ENCODE measurements at regions not wholly inside any gene's neighbourhood (a gene's known extent, or its start where the extent isn't known, plus 50 kb on each side); places are given as distances from the start of the nearest gene placed in this dataset.

GRCh38 chr12:107431942-107432341, 253.7 kb upstream of the PWP1 start:
- Histone ChIP-seq H3K9me3 (ENCODE audit: control insufficient read depth, low read depth, low read length) (no peaks in the 10 kb centered on the region), H3K79me2 (ENCODE audit: insufficient read depth, low read length) (no peaks in the 10 kb centered on the region), H3K4me1 (ENCODE audit: insufficient read depth, low read length) (0 out of 2 replicates have a peak, but pooled peaks cover 2% of the 10 kb centered on the region), H3K23ac (ENCODE audit: insufficient read length, low read depth, low read length) (no peak overlapping the region), H4K5ac (ENCODE audit: insufficient read length, low read depth, low read length) (no peak overlapping the region), H3K56ac (ENCODE audit: insufficient read length, low read depth, low read length) (no peak overlapping the region), H2AK5ac (ENCODE audit: insufficient read length, low read length) (no peak overlapping the region), H3K4me2 (ENCODE audit: insufficient read depth, insufficient read length, low read length) (no peak overlapping the region), H3T11ph (ENCODE audit: low read length) (no peak overlapping the region), H2BK15ac (ENCODE audit: low read depth, low read length) (no peak overlapping the region), H4K8ac (replicated peaks; ENCODE audit: insufficient read length, low read depth, low read length) (no peak overlapping the region), H4K91ac (ENCODE audit: insufficient read length, low read depth, low read length) (no peak overlapping the region), H2BK12ac (ENCODE audit: insufficient read length, low read depth, low read length) (no peak overlapping the region), H3K4ac (ENCODE audit: low read depth, low read length) (no peak overlapping the region), H4K20me1 (ENCODE audit: control insufficient read depth, insufficient read depth, insufficient read length) (no peaks in the 10 kb centered on the region), H3K23me2 (ENCODE audit: insufficient read length, low read depth, low read length, poor library complexity, severe bottlenecking) (no peaks in the 10 kb centered on the region), H3K14ac (ENCODE audit: insufficient read depth, low read length) (no peak overlapping the region), H2BK20ac (ENCODE audit: low read depth, low read length, poor library complexity, severe bottlenecking) (no peak overlapping the region), H3K27me3 (ENCODE audit: insufficient read depth, low read length) (no peaks in the 10 kb centered on the region), H3K18ac (ENCODE audit: insufficient read length, low read depth, low read length) (no peak overlapping the region), H3K9ac (ENCODE audit: extremely low read depth, insufficient read length, low read length) (no peak overlapping the region), H2AFZ (ENCODE audit: low read length) (no peak overlapping the region), H2BK5ac (ENCODE audit: insufficient read length, low read length) (no peak overlapping the region), H2BK120ac (ENCODE audit: low read depth, low read length, poor library complexity, severe bottlenecking) (no peak overlapping the region), H3K27ac (ENCODE audit: insufficient read length, low read depth, low read length) (no peak overlapping the region), H3K79me1 (ENCODE audit: insufficient read depth, low read depth, low read length, poor library complexity, severe bottlenecking) (no peaks in the 10 kb centered on the region)
- no peak for TF ChIP-seq CTCF (conservative IDR thresholded peaks at IDR 0.05)
- peak overlapping the region in 1 of 2 experiments; percentile 21; a peak in 1 of 5 replicates for H3K4me3 Mint-ChIP-seq
- no peak for DNase-seq
- H3K27me3 Mint-ChIP-seq (ENCODE audit: low read depth): no peaks in the 10 kb centered on the region
- WGBS (ENCODE audit: extremely low coverage, insufficient read length, low lambda C conversion rate): no CpG with 5 or more reads among the region's 1 CpG
- H3K27ac Mint-ChIP-seq: no peak overlapping the region
- peaks cover 5 to 6% of the 10 kb centered on the region in 2 experiments; a peak in 2 of 5 replicates for H3K9me3 Mint-ChIP-seq
- H3K36me3 Mint-ChIP-seq (ENCODE audit: insufficient read depth in 1 of 3, low read depth in 3 of 3): no peaks in the 10 kb centered on the region
- peaks cover 6 to 14% of the 10 kb centered on the region in 2 experiments for H3K4me1 Mint-ChIP-seq

Measured in H9 (cell line).